Gastroesophageal sphincter (tissue), 4 donors: ENCODE measurements at regions not wholly inside any gene's neighbourhood (a gene's known extent, or its start where the extent isn't known, plus 50 kb on each side); places are given as distances from the start of the nearest gene placed in this dataset.

Experiments
- ATAC-seq: fragments of 150-250 bp; one replicate; pipeline ENCODE4 v1.9.1; 2016; ENCODE audit warnings: mild to moderate bottlenecking, moderate library complexity
- H3K27ac ChIP-seq, 4 donors: fragments of 200-600 bp; sonication (generic) in 3 of 4; 1 replicate in 3 of 4; 2 replicates in 1 of 4; pipeline ENCODE4 v1.5.1; 2016 to 2019
- H3K27me3 ChIP-seq: fragments of 200-600 bp; sonication (generic); one replicate; pipeline ENCODE4 v1.5.1; 2019
- H3K36me3 ChIP-seq, 2 donors: fragments of 200-600 bp; sonication (generic); one replicate each; pipeline ENCODE4 v1.5.1; 2019; ENCODE audit warnings: control low read depth in 1 of 2
- H3K4me1 ChIP-seq, 3 donors: fragments of 200-600 bp; sonication (generic); 1 replicate in 2 of 3; 2 replicates in 1 of 3; pipeline ENCODE4 v1.5.1; 2016 to 2019; ENCODE audit warnings: control low read depth in 2 of 3
- H3K4me3 ChIP-seq, 2 donors: fragments of 200-600 bp; sonication (generic); one replicate each; pipeline ENCODE4 v1.5.1; 2019; ENCODE audit warnings: mild to moderate bottlenecking in 1 of 2, moderate library complexity in 1 of 2
- H3K9me3 ChIP-seq, 3 donors: fragments of 200-600 bp; sonication (generic); one replicate each; pipeline ENCODE4 v1.5.1; 2017 to 2019; ENCODE audit warnings: control low read depth in 2 of 3
- CTCF ChIP-seq, 4 experiments: fragments of 200-600 bp in 2 of 4; fragments of 450-650 bp in 2 of 4; sonication (generic) in 1 of 4; IDR thresholded peaks; one replicate each; pipeline ENCODE4 v1.5.1; 2017 to 2019; ENCODE audit warnings: antibody characterized with exemption in 4 of 4, mild to moderate bottlenecking in 2 of 4, moderate library complexity in 2 of 4
- EP300 ChIP-seq: sonication (generic); formaldehyde crosslinking; IDR thresholded peaks from one replicate; pipeline ENCODE4 v1.6.1; 2017; ENCODE audit warnings: antibody characterized with exemption, mild to moderate bottlenecking
- POLR2A ChIP-seq, 2 donors: fragments of 450-650 bp; IDR thresholded peaks; one replicate each; pipeline ENCODE4 v1.6.1; 2017; ENCODE audit warnings: antibody characterized with exemption in 2 of 2, mild to moderate bottlenecking in 2 of 2, moderate library complexity in 1 of 2
- POLR2AphosphoS5 ChIP-seq: sonication (generic); formaldehyde crosslinking; IDR thresholded peaks from one replicate; pipeline ENCODE4 v1.6.1; 2017; ENCODE audit warnings: antibody characterized with exemption
- whole genome bisulfite sequencing, 2 donors: methylation state at CpG; one replicate each; pipeline ENCODE4 v1.1.5; 2018; ENCODE audit warnings: low coverage in 1 of 2; 5-methylcytosine and 5-hydroxymethylcytosine counted together

- WGBS, 2 donors, result 24 to 32% methylated on average over 5 to 6 of the region's 36 CpGs
- peaks cover 96% of the 10 kb centered on the region for H3K27me3 ChIP-seq
- H3K4me1 ChIP-seq, result no peaks in the 10 kb centered on the region
- TF ChIP-seq POLR2A (IDR thresholded peaks at IDR 0.05) (no peak), EP300 (no peak), POLR2AphosphoS5 (no peak), CTCF (IDR thresholded peaks at IDR 0.05) (no peak)
- H3K4me3 ChIP-seq, result no peak overlapping the region
- ATAC-seq, result no peak
- H3K27ac ChIP-seq, result no peak overlapping the region
- H3K36me3 ChIP-seq, result no peaks in the 10 kb centered on the region
- H3K9me3 ChIP-seq, result no peaks in the 10 kb centered on the region
Observed at GRCh38 chr12:113766131-113766878, 199.8 kb downstream of the RBM19 start.

- Histone ChIP-seq H3K27ac (no peak overlapping the region), H3K4me3 (no peak overlapping the region), H3K27me3 (peaks cover 98% of the 10 kb centered on the region), H3K9me3 (no peaks in the 10 kb centered on the region), H3K4me1 (no peaks in the 10 kb centered on the region), H3K36me3 (no peaks in the 10 kb centered on the region)
- TF ChIP-seq EP300 (no peak), POLR2AphosphoS5 (no peak), CTCF (IDR thresholded peaks at IDR 0.05) (no peak), POLR2A (IDR thresholded peaks at IDR 0.05) (no peak)
- WGBS, 2 donors, result 66 to 67% methylated on average over 8 to 9 of the region's 10 CpGs
- no peak for ATAC-seq
Observed at GRCh38 chr12:113764661-113765060, 201.5 kb downstream of the RBM19 start.

GRCh38 chr12:113762882-113763816, 203.0 kb downstream of the RBM19 start:
- no peaks in the 10 kb centered on the region for H3K36me3 ChIP-seq
- no peak for ATAC-seq
- no peaks in the 10 kb centered on the region for H3K4me1 ChIP-seq
- WGBS, 2 donors, result 13 to 35% methylated on average over 3 to 8 of the region's 17 CpGs
- TF ChIP-seq POLR2AphosphoS5, result no peak
- no peak for TF ChIP-seq EP300
- no peak for TF ChIP-seq CTCF (IDR thresholded peaks at IDR 0.05)
- no peak for TF ChIP-seq POLR2A (IDR thresholded peaks at IDR 0.05)
- H3K27me3 ChIP-seq, result peaks cover 95% of the 10 kb centered on the region
- no peak overlapping the region for H3K4me3 ChIP-seq
- H3K27ac ChIP-seq, result no peak overlapping the region
- H3K9me3 ChIP-seq, result peaks cover 0 to 11% (median 0%) of the 10 kb centered on the region in 3 donors

GRCh38 chr12:113762155-113762881, 203.8 kb downstream of the RBM19 start:
- no peaks in the 10 kb centered on the region for H3K36me3 ChIP-seq
- H3K27ac ChIP-seq, result no peak overlapping the region
- TF ChIP-seq CTCF (IDR thresholded peaks at IDR 0.05) (no peak), POLR2A (IDR thresholded peaks at IDR 0.05) (no peak), EP300 (no peak), POLR2AphosphoS5 (no peak)
- H3K27me3 ChIP-seq, result peaks cover 95% of the 10 kb centered on the region
- H3K4me1 ChIP-seq, result no peaks in the 10 kb centered on the region
- H3K4me3 ChIP-seq, result no peak overlapping the region
- ATAC-seq, result no peak
- 4 to 5% methylated on average over 11 to 19 of the region's 19 CpGs for WGBS, 2 donors
- H3K9me3 ChIP-seq, result peaks cover 0 to 11% (median 0%) of the 10 kb centered on the region in 3 donors
